H9 (cell line): ENCODE measurements at regions not wholly inside any gene's neighbourhood (a gene's known extent, or its start where the extent isn't known, plus 50 kb on each side); places are given as distances from the start of the nearest gene placed in this dataset.
"Not testable (repeated sequence)": the region's sequence is repeated elsewhere in the genome, so short reads cannot be mapped to it uniquely, and the experiment has no call there.

ENCODE experiments used
- DNase-seq: peaks from one replicate; pipeline ENCODE4 v3.0.0-alpha.2; 2017
- H2AFZ ChIP-seq: one replicate; pipeline ENCODE4 v1.6.1; 2013; ENCODE audit warnings: mild to moderate bottlenecking, low read length, control low read depth, moderate library complexity
- H2AK5ac ChIP-seq: 2 replicates; pipeline ENCODE4 v1.6.1; 2013; ENCODE audit warnings: low read length, control low read depth, mixed read lengths; ENCODE audit not compliant: insufficient read length
- H2BK120ac ChIP-seq: one replicate; pipeline ENCODE4 v1.6.1; 2013; ENCODE audit warnings: low read depth, mild to moderate bottlenecking, low read length, control low read depth, inconsistent platforms; ENCODE audit not compliant: poor library complexity, severe bottlenecking
- H2BK12ac ChIP-seq: 2 replicates; pipeline ENCODE4 v1.6.1; 2013; ENCODE audit warnings: low read length, control low read depth, mixed read lengths, low read depth; ENCODE audit not compliant: insufficient read length
- H2BK15ac ChIP-seq: 2 replicates; pipeline ENCODE4 v1.6.1; 2013; ENCODE audit warnings: low read depth, low read length, control low read depth
- H2BK20ac ChIP-seq: one replicate; pipeline ENCODE4 v1.6.1; 2013; ENCODE audit warnings: low read depth, mild to moderate bottlenecking, low read length, control low read depth, inconsistent platforms; ENCODE audit not compliant: poor library complexity, severe bottlenecking
- H2BK5ac ChIP-seq: 2 replicates; pipeline ENCODE4 v1.6.1; 2013; ENCODE audit warnings: low read length, control low read depth, mixed read lengths; ENCODE audit not compliant: insufficient read length
- H3K14ac ChIP-seq: 2 replicates; pipeline ENCODE4 v1.6.1; 2013; ENCODE audit warnings: low read length, control low read depth; ENCODE audit not compliant: insufficient read depth
- H3K18ac ChIP-seq: 2 replicates; pipeline ENCODE4 v1.6.1; 2013; ENCODE audit warnings: low read depth, mild to moderate bottlenecking, mixed read lengths, low read length, control low read depth; ENCODE audit not compliant: insufficient read length
- H3K23ac ChIP-seq: 2 replicates; pipeline ENCODE4 v1.6.1; 2013; ENCODE audit warnings: low read length, control low read depth, mixed read lengths, low read depth; ENCODE audit not compliant: insufficient read length
- H3K23me2 ChIP-seq: 2 replicates; pipeline ENCODE4 v1.6.1; 2013; ENCODE audit warnings: low read depth, mild to moderate bottlenecking, mixed read lengths, low read length, control low read depth; ENCODE audit not compliant: insufficient read length, poor library complexity, severe bottlenecking
- H3K27ac ChIP-seq: 2 replicates; pipeline ENCODE4 v1.5.1; 2013; ENCODE audit warnings: low read length, control low read depth, mixed read lengths, low read depth; ENCODE audit not compliant: insufficient read length
- H3K27me3 ChIP-seq: 2 replicates; pipeline ENCODE4 v1.6.1; 2013; ENCODE audit warnings: low read length, control low read depth, inconsistent platforms; ENCODE audit not compliant: insufficient read depth
- H3K4ac ChIP-seq: 2 replicates; pipeline ENCODE4 v1.6.1; 2013; ENCODE audit warnings: low read depth, mild to moderate bottlenecking, control low read depth, inconsistent platforms, low read length, moderate library complexity
- H3K4me1 ChIP-seq: 2 replicates; pipeline ENCODE4 v1.6.1; 2013; ENCODE audit warnings: low read length, control low read depth, inconsistent platforms; ENCODE audit not compliant: insufficient read depth
- H3K4me2 ChIP-seq: 2 replicates; pipeline ENCODE4 v1.6.1; 2013; ENCODE audit warnings: low read length, control low read depth, mixed read lengths; ENCODE audit not compliant: insufficient read length, insufficient read depth
- H3K56ac ChIP-seq: 2 replicates; pipeline ENCODE4 v1.6.1; 2013; ENCODE audit warnings: low read depth, mild to moderate bottlenecking, mixed read lengths, low read length, control low read depth; ENCODE audit not compliant: insufficient read length
- H3K79me1 ChIP-seq: 2 replicates; pipeline ENCODE4 v1.6.1; 2013; ENCODE audit warnings: low read depth, mild to moderate bottlenecking, moderate library complexity, low read length, control low read depth, inconsistent platforms; ENCODE audit not compliant: insufficient read depth, poor library complexity, severe bottlenecking
- H3K79me2 ChIP-seq: 2 replicates; pipeline ENCODE4 v1.6.1; 2013; ENCODE audit warnings: low read length, control low read depth, inconsistent platforms; ENCODE audit not compliant: insufficient read depth
- H3K9ac ChIP-seq: 2 replicates; pipeline ENCODE4 v1.6.1; 2013; ENCODE audit warnings: low read length, control low read depth, mixed read lengths; ENCODE audit not compliant: insufficient read length; ENCODE audit errors: extremely low read depth
- H3K9me3 ChIP-seq: one replicate; pipeline ENCODE4 v1.6.1; 2013; ENCODE audit warnings: low read depth, low read length, inconsistent platforms; ENCODE audit not compliant: control insufficient read depth
- H3T11ph ChIP-seq: one replicate; pipeline ENCODE4 v1.6.1; 2013; ENCODE audit warnings: mild to moderate bottlenecking, low read length, control low read depth, inconsistent platforms
- H4K20me1 ChIP-seq: one replicate; pipeline ENCODE4 v1.6.1; 2013; ENCODE audit not compliant: control insufficient read depth, insufficient read length, insufficient read depth
- H4K5ac ChIP-seq: 2 replicates; pipeline ENCODE4 v1.6.1; 2013; ENCODE audit warnings: low read depth, mild to moderate bottlenecking, mixed read lengths, low read length, control low read depth; ENCODE audit not compliant: insufficient read length
- H4K8ac ChIP-seq: replicated peaks from 2 replicates; pipeline ENCODE4 v1.6.1; 2013; ENCODE audit warnings: low read length, control low read depth, mixed read lengths, low read depth; ENCODE audit not compliant: insufficient read length
- H4K91ac ChIP-seq: 2 replicates; pipeline ENCODE4 v1.6.1; 2013; ENCODE audit warnings: low read depth, mild to moderate bottlenecking, moderate library complexity, mixed read lengths, low read length, control low read depth; ENCODE audit not compliant: insufficient read length
- H3K27ac Mint-ChIP-seq, 3 experiments: 2 replicates in 2 of 3; 3 replicates in 1 of 3; pipeline ENCODE4 v1.8.0; 2020 to 2021; ENCODE audit warnings: mixed read lengths in 3 of 3, mild to moderate bottlenecking in 1 of 3, moderate library complexity in 1 of 3
- H3K27me3 Mint-ChIP-seq: 2 replicates; pipeline ENCODE4 v1.8.0; 2021; ENCODE audit warnings: low read depth, mild to moderate bottlenecking, moderate library complexity, mixed read lengths
- H3K36me3 Mint-ChIP-seq, 3 experiments: 2 replicates in 2 of 3; 3 replicates in 1 of 3; pipeline ENCODE4 v1.8.0; 2020 to 2021; ENCODE audit warnings: low read depth in 3 of 3, mixed read lengths in 3 of 3; ENCODE audit not compliant: insufficient read depth in 1 of 3
- H3K4me1 Mint-ChIP-seq, 2 experiments: 2 replicates each; pipeline ENCODE4 v1.8.0; 2020; ENCODE audit warnings: mixed read lengths in 2 of 2
- H3K4me3 Mint-ChIP-seq, 2 experiments: 2 replicates in 1 of 2; 3 replicates in 1 of 2; pipeline ENCODE4 v1.8.0; 2020 to 2021; ENCODE audit warnings: mild to moderate bottlenecking in 2 of 2, mixed read lengths in 2 of 2, moderate library complexity in 1 of 2
- H3K9me3 Mint-ChIP-seq, 2 experiments: 2 replicates in 1 of 2; 3 replicates in 1 of 2; pipeline ENCODE4 v1.8.0; 2020; ENCODE audit warnings: mild to moderate bottlenecking in 2 of 2, mixed read lengths in 2 of 2, moderate library complexity in 1 of 2
- WGBS: extraction: QIAGEN DNeasy Blood & Tissue Kit; methylation state at CpG from one replicate; pipeline ENCODE4 v1.1.7; 2013; ENCODE audit warnings: missing lambda C conversion rate, low lambda C conversion rate, mixed read lengths; ENCODE audit not compliant: insufficient read length; ENCODE audit errors: extremely low coverage; 5-methylcytosine and 5-hydroxymethylcytosine counted together
- TF ChIP-seq, protein P1 (sequence below): fragments of 200-600 bp; sonication (generic); conservative IDR thresholded peaks from 3 replicates; pipeline ENCODE4 v1.8.0; 2021; ENCODE audit warnings: antibody characterized with exemption, mild to moderate bottlenecking

DNA sequence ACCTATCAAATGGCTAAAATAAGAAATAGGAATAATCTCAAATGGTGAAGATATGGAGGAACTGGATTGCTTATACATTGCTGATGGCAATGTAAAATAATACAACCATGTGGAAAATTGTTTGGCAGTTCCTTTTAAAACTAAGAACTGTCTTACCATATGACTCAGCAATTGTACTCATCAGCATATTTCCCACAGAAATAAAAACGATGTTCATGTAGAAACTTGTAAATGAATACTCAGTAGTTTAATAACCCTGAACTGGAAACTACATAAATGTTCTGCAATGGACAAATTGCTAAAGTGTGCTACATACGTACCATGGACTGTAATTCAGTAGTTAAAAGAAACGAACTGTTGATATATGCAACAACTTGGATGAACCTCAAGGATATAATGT lies 253.9 kb upstream of the RBMS3 start:
- no peak overlapping the region for H3K4me3 Mint-ChIP-seq
- Histone ChIP-seq H4K91ac (no peak overlapping the region), H4K8ac (no peak overlapping the region), H3K4me2 (no peak overlapping the region), H3K23ac (no peak overlapping the region), H4K20me1 (no peaks in the 10 kb centered on the region), H2BK12ac (no peak overlapping the region), H3K27me3 (no peaks in the 10 kb centered on the region), H3K27ac (no peak overlapping the region), H2BK15ac (no peak overlapping the region), H3K18ac (no peak overlapping the region), H3K9ac (no peak overlapping the region), H3K56ac (no peak overlapping the region), H2BK120ac (no peak overlapping the region), H2BK20ac (no peak overlapping the region), H3K79me2 (no peaks in the 10 kb centered on the region), H2BK5ac (no peak overlapping the region), H3K23me2 (no peaks in the 10 kb centered on the region), H2AFZ (no peak overlapping the region), H3K9me3 (no peaks in the 10 kb centered on the region), H3K4me1 (no peaks in the 10 kb centered on the region), H3K79me1 (no peaks in the 10 kb centered on the region), H3K14ac (no peak overlapping the region), H2AK5ac (no peak overlapping the region), H3T11ph (no peak overlapping the region), H4K5ac (no peak overlapping the region), H3K4ac (no peak overlapping the region)
- no peaks in the 10 kb centered on the region for H3K27me3 Mint-ChIP-seq
- H3K9me3 Mint-ChIP-seq: no peaks in the 10 kb centered on the region
- no peaks in the 10 kb centered on the region for H3K4me1 Mint-ChIP-seq
- no CpG with 5 or more reads among the region's 3 CpGs for whole genome bisulfite sequencing
- H3K36me3 Mint-ChIP-seq: no peaks in the 10 kb centered on the region
- TF ChIP-seq, protein P1, sequence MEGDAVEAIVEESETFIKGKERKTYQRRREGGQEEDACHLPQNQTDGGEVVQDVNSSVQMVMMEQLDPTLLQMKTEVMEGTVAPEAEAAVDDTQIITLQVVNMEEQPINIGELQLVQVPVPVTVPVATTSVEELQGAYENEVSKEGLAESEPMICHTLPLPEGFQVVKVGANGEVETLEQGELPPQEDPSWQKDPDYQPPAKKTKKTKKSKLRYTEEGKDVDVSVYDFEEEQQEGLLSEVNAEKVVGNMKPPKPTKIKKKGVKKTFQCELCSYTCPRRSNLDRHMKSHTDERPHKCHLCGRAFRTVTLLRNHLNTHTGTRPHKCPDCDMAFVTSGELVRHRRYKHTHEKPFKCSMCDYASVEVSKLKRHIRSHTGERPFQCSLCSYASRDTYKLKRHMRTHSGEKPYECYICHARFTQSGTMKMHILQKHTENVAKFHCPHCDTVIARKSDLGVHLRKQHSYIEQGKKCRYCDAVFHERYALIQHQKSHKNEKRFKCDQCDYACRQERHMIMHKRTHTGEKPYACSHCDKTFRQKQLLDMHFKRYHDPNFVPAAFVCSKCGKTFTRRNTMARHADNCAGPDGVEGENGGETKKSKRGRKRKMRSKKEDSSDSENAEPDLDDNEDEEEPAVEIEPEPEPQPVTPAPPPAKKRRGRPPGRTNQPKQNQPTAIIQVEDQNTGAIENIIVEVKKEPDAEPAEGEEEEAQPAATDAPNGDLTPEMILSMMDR: no peak
- no peak overlapping the region for H3K27ac Mint-ChIP-seq
- DNase-seq: no peak

DNA sequence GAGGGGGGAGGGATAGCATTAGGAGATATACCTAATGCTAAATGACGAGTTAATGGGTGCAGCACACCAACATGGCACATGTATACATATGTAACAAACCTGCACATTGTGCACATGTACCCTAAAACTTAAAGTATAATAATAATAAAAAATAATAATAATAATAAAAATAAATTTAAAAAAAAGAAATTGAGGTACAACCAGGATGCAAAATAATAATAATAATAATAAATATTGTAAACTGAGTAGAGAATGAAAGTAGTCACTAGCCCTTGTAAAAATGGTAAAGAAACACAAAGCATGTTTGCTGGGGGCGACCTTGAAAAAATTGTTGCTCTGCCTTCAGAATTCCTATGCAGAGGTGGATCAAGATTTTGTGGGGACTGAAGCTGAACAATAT lies 249.7 kb upstream of the RBMS3 start:
- H3K56ac ChIP-seq, H3K4me2 ChIP-seq, H3K79me2 ChIP-seq, H3K4ac ChIP-seq, H2BK15ac ChIP-seq, H3K23me2 ChIP-seq, H3K9me3 ChIP-seq, H3K4me1 ChIP-seq, H2AK5ac ChIP-seq, H4K91ac ChIP-seq, H3K27me3 Mint-ChIP-seq, H3K14ac ChIP-seq, H3K36me3 Mint-ChIP-seq, H2BK20ac ChIP-seq, H2BK12ac ChIP-seq, H3T11ph ChIP-seq, H3K9ac ChIP-seq, H3K9me3 Mint-ChIP-seq, H2BK120ac ChIP-seq, H4K20me1 ChIP-seq, H3K27ac ChIP-seq, H3K27ac Mint-ChIP-seq, H3K4me1 Mint-ChIP-seq, H4K5ac ChIP-seq, H4K8ac ChIP-seq, H3K4me3 Mint-ChIP-seq, DNase-seq, H3K18ac ChIP-seq, H3K23ac ChIP-seq, H2AFZ ChIP-seq, H3K79me1 ChIP-seq, H3K27me3 ChIP-seq, H2BK5ac ChIP-seq: not testable (repeated sequence)
- WGBS: no CpG with 5 or more reads among the region's 2 CpGs
